NCI-H1092 treated with DMSO at 0.1 percent for 48 hours (cell line): ENCODE measurements at regions not wholly inside any gene's neighbourhood (a gene's known extent, or its start where the extent isn't known, plus 50 kb on each side); places are given as distances from the start of the nearest gene placed in this dataset.
A peak's percentile ranks its signal among the peaks of the same experiment; 100 is the strongest.

Source experiments
- DNase-seq: peaks from one replicate; lab custom pipeline; 2025; lab: John Stamatoyannopoulos, UW

GRCh38 chr7:96638669-96639068, 71.0 kb downstream of the SEM1 start:
- no peak for DNase-seq

- DNase-seq = no peak
Measured at GRCh38 chr7:96637522-96637921, 72.1 kb downstream of the SEM1 start.

- DNase-seq = no peak
Measured at GRCh38 chr7:96636979-96637378, 72.7 kb downstream of the SEM1 start.

- no peak for DNase-seq
Measured at GRCh38 chr7:96636342-96636860, 73.2 kb downstream of the SEM1 start.

- no peak for DNase-seq
Measured at GRCh38 chr7:96629884-96630283, 79.8 kb downstream of the SEM1 start.

- no peak for DNase-seq
Measured at GRCh38 chr7:96624954-96625353, 84.7 kb downstream of the SEM1 start.

GRCh38 chr7:96621932-96622331, 87.7 kb downstream of the SEM1 start:
- no peak for DNase-seq

- DNase-seq = no peak
Measured at GRCh38 chr7:96614154-96614867, 95.3 kb downstream of the SEM1 start.

GRCh38 chr7:96612034-96612433, 97.6 kb downstream of the SEM1 start:
- DNase-seq = no peak

- peak; percentile 31 for DNase-seq
Measured at GRCh38 chr7:96605045-96605716, 104.5 kb downstream of the SEM1 start.

- DNase-seq = peak; percentile 57
Measured at GRCh38 chr7:96599288-96599936, 110.2 kb downstream of the SEM1 start.

GRCh38 chr7:96598421-96598820, 111.2 kb downstream of the SEM1 start:
- DNase-seq = peak; percentile 41

- peak; percentile 100 for DNase-seq
Measured at GRCh38 chr7:96596120-96596826, 113.4 kb downstream of the SEM1 start.

- no peak for DNase-seq
Measured at GRCh38 chr7:96591900-96592676, 117.6 kb downstream of the SEM1 start.

- DNase-seq = no peak
Measured at GRCh38 chr7:96591159-96591899, 118.3 kb downstream of the SEM1 start.

- no peak for DNase-seq
Measured at GRCh38 chr7:96589038-96589437, 120.6 kb downstream of the SEM1 start.

- no peak for DNase-seq
Measured at GRCh38 chr7:96579119-96579518, 130.5 kb downstream of the SEM1 start.

GRCh38 chr7:96578606-96579005, 131.0 kb downstream of the SEM1 start:
- peak; percentile 50 for DNase-seq

GRCh38 chr7:96563409-96563808, 146.2 kb downstream of the SEM1 start:
- DNase-seq = no peak

GRCh38 chr7:96562966-96563365, 146.7 kb downstream of the SEM1 start:
- DNase-seq = no peak

- no peak for DNase-seq
Measured at GRCh38 chr7:96562458-96562857, 147.2 kb downstream of the SEM1 start.
